HG02885 (cell line): ENCODE measurements at regions not wholly inside any gene's neighbourhood (a gene's known extent, or its start where the extent isn't known, plus 50 kb on each side); places are given as distances from the start of the nearest gene placed in this dataset.

Experiments
- ATAC-seq: cut with Tn5 transposase; IDR thresholded peaks from one replicate; pipeline ENCODE4 v1.9.1; 2021; ENCODE audit warnings: mild to moderate bottlenecking; ENCODE audit not compliant: unreplicated experiment, poor library complexity

- ATAC-seq = no peak
Observed at GRCh38 chr10:116792817-116793216, 50.5 kb upstream of the HSPA12A start.

- peak; percentile 34 for ATAC-seq
Observed at GRCh38 chr10:116796469-116796868, 52.8 kb upstream of the ENO4 start.

- ATAC-seq = peak; percentile 89
Observed at GRCh38 chr10:116796910-116797513, 52.3 kb upstream of the ENO4 start.

- no peak for ATAC-seq
Observed at GRCh38 chr10:116798859-116799258, 50.4 kb upstream of the ENO4 start.
